H1 (cell line): ENCODE measurements at regions not wholly inside any gene's neighbourhood (a gene's known extent, or its start where the extent isn't known, plus 50 kb on each side); places are given as distances from the start of the nearest gene placed in this dataset.

Experiments used
- CTCF ChIA-PET: fragments of 300-600 bp; sonication (Branson Sonifier 250); formaldehyde crosslinking; loops from one replicate; lab custom pipeline; 2021; ENCODE audit not compliant: partially characterized antibody; lab: Charles Lee
- POLR2A ChIA-PET: fragments of 300-600 bp; sonication (Branson Sonifier 250); formaldehyde crosslinking; loops from one replicate; lab custom pipeline; 2021; ENCODE audit warnings: inconsistent platforms; ENCODE audit not compliant: partially characterized antibody; lab: Charles Lee
- DNase-seq, 2 experiments: peaks; one replicate each; pipeline versions ENCODE4 v3.0.0 to v3.0.0-alpha.2; 2010 to 2022; ENCODE audit warnings: low spot score in 2 of 2, low read depth in 1 of 2, mixed read lengths in 1 of 2
- FAIRE-seq: peaks from 2 replicates; lab custom pipeline; 2011; peaks lifted over from hg19 to GRCh38; lab: Jason Lieb, UNC
- H2AFZ ChIP-seq: 2 replicates; pipeline ENCODE4 v1.8.1; 2012; ENCODE audit warnings: low read length, inconsistent platforms
- H2AK5ac ChIP-seq: 2 replicates; pipeline ENCODE4 v1.6.1; 2013; ENCODE audit warnings: low read depth, low read length
- H2BK120ac ChIP-seq: replicated peaks from 2 replicates; pipeline ENCODE3; 2013; ENCODE audit warnings: low read depth, low read length, inconsistent platforms
- H2BK12ac ChIP-seq: 2 replicates; pipeline ENCODE4 v1.6.1; 2013; ENCODE audit warnings: low read depth, low read length
- H2BK15ac ChIP-seq: 2 replicates; pipeline ENCODE4 v1.6.1; 2013; ENCODE audit warnings: low read length
- H2BK20ac ChIP-seq: 2 replicates; pipeline ENCODE4 v1.6.1; 2013; ENCODE audit warnings: low read length
- H2BK5ac ChIP-seq: 2 replicates; pipeline ENCODE4 v1.6.1; 2013; ENCODE audit warnings: low read depth, low read length
- H3K14ac ChIP-seq: 2 replicates; pipeline ENCODE4 v1.6.1; 2013; ENCODE audit warnings: inconsistent platforms; ENCODE audit not compliant: insufficient read length
- H3K18ac ChIP-seq: 2 replicates; pipeline ENCODE4 v1.6.1; 2013; ENCODE audit warnings: low read length; ENCODE audit errors: extremely low read depth
- H3K23ac ChIP-seq: 2 replicates; pipeline ENCODE4 v1.6.1; 2013; ENCODE audit warnings: inconsistent platforms; ENCODE audit not compliant: insufficient read length
- H3K23me2 ChIP-seq: 2 replicates; pipeline ENCODE4 v1.6.1; 2013; ENCODE audit warnings: low read depth, low read length
- H3K27ac ChIP-seq: 2 replicates; pipeline ENCODE4 v1.6.1; 2011; ENCODE audit warnings: low read depth, low read length, inconsistent platforms
- H3K27me3 ChIP-seq, 4 experiments: replicated peaks in 1 of 4; 1 replicate in 1 of 4; 2 replicates in 3 of 4; pipeline versions ENCODE4 v1.6.1 to v1.8.1; 2011 to 2013; ENCODE audit warnings: low read length in 3 of 4, mild to moderate bottlenecking in 3 of 4, inconsistent platforms in 2 of 4, mixed read lengths in 2 of 4, moderate library complexity in 1 of 4; ENCODE audit not compliant: control insufficient read depth in 3 of 4, insufficient read depth in 3 of 4; ENCODE audit errors: extremely low read depth in 1 of 4
- H3K36me3 ChIP-seq, 4 experiments: 2 replicates each; pipeline versions ENCODE4 v1.6.1 to v1.8.1; 2011 to 2013; ENCODE audit warnings: mild to moderate bottlenecking in 4 of 4, low read length in 3 of 4, moderate library complexity in 2 of 4, control low read depth in 1 of 4, inconsistent platforms in 1 of 4; ENCODE audit not compliant: insufficient read depth in 4 of 4, control insufficient read depth in 2 of 4
- H3K4ac ChIP-seq: replicated peaks from 2 replicates; pipeline ENCODE3; 2013; ENCODE audit warnings: low read length, low read depth, mixed read lengths, inconsistent platforms; ENCODE audit not compliant: insufficient read length
- H3K4me1 ChIP-seq, 4 experiments: replicated peaks in 1 of 4; 1 replicate in 1 of 4; 2 replicates in 3 of 4; pipeline versions ENCODE4 v1.6.1 to v1.8.1; 2011 to 2013; ENCODE audit warnings: low read length in 3 of 4, inconsistent platforms in 2 of 4, mixed read lengths in 1 of 4; ENCODE audit not compliant: insufficient read depth in 4 of 4, control insufficient read depth in 3 of 4
- H3K4me2 ChIP-seq, 2 experiments: 2 replicates each; pipeline versions ENCODE4 v1.6.1 to v1.8.1; 2011 to 2013; ENCODE audit warnings: low read depth in 2 of 2, low read length in 2 of 2, control low read depth in 1 of 2, inconsistent platforms in 1 of 2, mild to moderate bottlenecking in 1 of 2; ENCODE audit not compliant: insufficient read depth in 1 of 2
- H3K4me3 ChIP-seq, 4 experiments: fragments of 200-600, 300-600 bp in 1 of 4; sonication (generic), shearing (Covaris generic), sonication (Bioruptor Twin) in 1 of 4; 2 replicates each; pipeline versions ENCODE4 v1.5.1 to v1.8.1; 2011 to 2016; ENCODE audit warnings: low read length in 4 of 4, low read depth in 3 of 4, control low read depth in 2 of 4, inconsistent platforms in 2 of 4, mild to moderate bottlenecking in 2 of 4, mixed read lengths in 1 of 4, moderate library complexity in 1 of 4; ENCODE audit not compliant: insufficient read depth in 2 of 4; ENCODE audit errors: extremely low read depth in 1 of 4
- H3K56ac ChIP-seq: replicated peaks from 2 replicates; pipeline ENCODE3; 2013; ENCODE audit warnings: low read depth, mild to moderate bottlenecking, mixed read lengths, low read length, inconsistent platforms; ENCODE audit not compliant: insufficient read length
- H3K79me1 ChIP-seq: 2 replicates; pipeline ENCODE4 v1.6.1; 2013; ENCODE audit warnings: low read depth, low read length, control low read depth
- H3K79me2 ChIP-seq, 2 experiments: 2 replicates each; pipeline versions ENCODE4 v1.6.1 to v1.8.1; 2012 to 2013; ENCODE audit warnings: low read length in 2 of 2, mild to moderate bottlenecking in 2 of 2, inconsistent platforms in 1 of 2; ENCODE audit not compliant: insufficient read depth in 2 of 2, control insufficient read depth in 1 of 2
- H3K9ac ChIP-seq, 4 experiments: replicated peaks in 1 of 4; 1 replicate in 1 of 4; 2 replicates in 3 of 4; pipeline versions ENCODE4 v1.6.1 to v1.8.1; 2011 to 2013; ENCODE audit warnings: low read depth in 3 of 4, low read length in 3 of 4, control low read depth in 2 of 4, mild to moderate bottlenecking in 2 of 4, moderate library complexity in 2 of 4, inconsistent platforms in 1 of 4; ENCODE audit errors: extremely low read depth in 1 of 4
- H3K9me3 ChIP-seq, 2 experiments: 2 replicates each; pipeline versions ENCODE4 v1.6.1 to v1.8.1; 2012 to 2013; ENCODE audit warnings: mild to moderate bottlenecking in 2 of 2, moderate library complexity in 2 of 2, control low read depth in 1 of 2, inconsistent platforms in 1 of 2, low read depth in 1 of 2, low read length in 1 of 2, mixed read lengths in 1 of 2; ENCODE audit not compliant: insufficient read depth in 2 of 2
- H4K20me1 ChIP-seq, 2 experiments: replicated peaks in 1 of 2; 2 replicates each; pipeline versions ENCODE3 to v1.8.1; 2011 to 2013; ENCODE audit warnings: inconsistent platforms in 2 of 2, low read length in 2 of 2, mild to moderate bottlenecking in 1 of 2; ENCODE audit not compliant: insufficient read depth in 2 of 2, control insufficient read depth in 1 of 2
- H4K5ac ChIP-seq: 2 replicates; pipeline ENCODE4 v1.6.1; 2013; ENCODE audit warnings: low read length, low read depth, mixed read lengths, inconsistent platforms; ENCODE audit not compliant: insufficient read length
- H4K8ac ChIP-seq: 2 replicates; pipeline ENCODE4 v1.8.0; 2013; ENCODE audit warnings: mild to moderate bottlenecking, moderate library complexity, low read length, inconsistent platforms; ENCODE audit not compliant: insufficient read depth; ENCODE audit errors: extremely low read depth
- H4K91ac ChIP-seq: replicated peaks from 2 replicates; pipeline ENCODE3; 2013; ENCODE audit warnings: low read length, mixed read lengths, inconsistent platforms; ENCODE audit not compliant: insufficient read length
- CBX8 ChIP-seq: fragments of 300-800, 300-1000 bp; sonication (generic); IDR thresholded peaks from 2 replicates; pipeline ENCODE4 v1.7.1; 2016; ENCODE audit warnings: low read depth, low read length, borderline replicate concordance
- CREB1 ChIP-seq: IDR thresholded peaks from 2 replicates; pipeline ENCODE4 v1.6.1; 2012; ENCODE audit warnings: inconsistent platforms
- CTBP2 ChIP-seq: IDR thresholded peaks from 2 replicates; pipeline ENCODE4 v1.7.0; 2011; ENCODE audit warnings: borderline replicate concordance, mild to moderate bottlenecking, moderate library complexity, mixed read lengths, low read length; ENCODE audit not compliant: insufficient read depth, insufficient read length
- KDM1A ChIP-seq: fragments of 200-600, 300-600 bp; sonication (generic); IDR thresholded peaks from 2 replicates; pipeline ENCODE4 v1.7.1; 2016; ENCODE audit warnings: mild to moderate bottlenecking, low read length, borderline replicate concordance
- KDM5A ChIP-seq: fragments of 200-600 bp; IDR thresholded peaks from 2 replicates; pipeline ENCODE4 v1.7.1; 2012; ENCODE audit warnings: mild to moderate bottlenecking, low read length, inconsistent platforms, mixed read lengths
- NANOG ChIP-seq: IDR thresholded peaks from 2 replicates; pipeline ENCODE4 v1.6.1; 2011; ENCODE audit warnings: low read length, low read depth, mild to moderate bottlenecking, inconsistent platforms; ENCODE audit not compliant: insufficient read depth, poor library complexity, severe bottlenecking
- POLR2A ChIP-seq, 2 experiments: IDR thresholded peaks; 1 replicate in 1 of 2; 2 replicates in 1 of 2; pipeline ENCODE4 v1.6.1; 2011; ENCODE audit warnings: low read depth in 2 of 2, low read length in 2 of 2, mild to moderate bottlenecking in 2 of 2; ENCODE audit errors: control extremely low read depth in 1 of 2
- TCF12 ChIP-seq: IDR thresholded peaks from 2 replicates; pipeline ENCODE4 v1.6.1; 2011; ENCODE audit warnings: low read depth, mild to moderate bottlenecking, low read length
- USF2 ChIP-seq: IDR thresholded peaks from 2 replicates; pipeline ENCODE4 v1.6.1; 2011; ENCODE audit warnings: low read length, improper control_type of control experiment
- WGBS, 2 experiments: shearing (Covaris generic) in 1 of 2; methylation state at CpG; one replicate each; pipeline versions ENCODE4 v1.1.6 to v1.1.7; 2013 to 2015; ENCODE audit warnings: low lambda C conversion rate in 2 of 2, mixed read lengths in 2 of 2, inconsistent platforms in 1 of 2, low coverage in 1 of 2, missing lambda C conversion rate in 1 of 2; ENCODE audit not compliant: insufficient replicate concordance in 2 of 2, insufficient coverage in 1 of 2, insufficient read length in 1 of 2; ENCODE audit errors: extremely low coverage in 1 of 2, missing lambda C conversion rate in 1 of 2; 5-methylcytosine and 5-hydroxymethylcytosine counted together

- Histone ChIP-seq H3K9ac (no peak overlapping the region), H3K27ac (no peak overlapping the region), H3K18ac (no peak overlapping the region), H2BK120ac (no peak overlapping the region), H3K4me3 (no peak overlapping the region), H4K5ac (no peak overlapping the region), H2AK5ac (no peak overlapping the region), H3K56ac (no peak overlapping the region), H3K9me3 (peaks cover 27 to 46% of the 10 kb centered on the region in 2 experiments), H3K23me2 (no peaks in the 10 kb centered on the region), H4K91ac (no peak overlapping the region), H2BK15ac (no peak overlapping the region), H2BK5ac (no peak overlapping the region), H2AFZ (no peak overlapping the region), H3K27me3 (no peaks in the 10 kb centered on the region), H3K4me2 (no peak overlapping the region), H2BK20ac (no peak overlapping the region), H2BK12ac (no peak overlapping the region), H3K36me3 (no peaks in the 10 kb centered on the region), H3K4me1 (no peaks in the 10 kb centered on the region), H3K14ac (no peak overlapping the region), H3K23ac (no peak overlapping the region), H4K20me1 (no peaks in the 10 kb centered on the region), H3K79me2 (no peaks in the 10 kb centered on the region), H4K8ac (no peak overlapping the region), H3K79me1 (no peaks in the 10 kb centered on the region), H3K4ac (no peak overlapping the region)
- WGBS, 2 experiments = 88% methylated on average over 4 of the region's 4 CpGs; no CpG with 5 or more reads in 1 of the 2 experiments
- ChIA-PET CTCF (interaction anchor here (1.0 to 1.1 kb wide), 2 partner anchors 53 to 245 kb away, joined by 3 read pairs; no protein-coding TSS in a partner anchor), POLR2A (no interaction called here)
- no peak for DNase-seq
- no peak for TF ChIP-seq NANOG
- no peak for TF ChIP-seq POLR2A (IDR thresholded peaks at IDR 0.05; ENCODE audit: control extremely low read depth in 1 of 2, low read depth in 2 of 2, low read length in 2 of 2)
- no peak for TF ChIP-seq USF2
- TF ChIP-seq CBX8 = no peak
- no peak for TF ChIP-seq TCF12
- TF ChIP-seq KDM1A = no peak
- no peak for TF ChIP-seq KDM5A
- no peak for TF ChIP-seq CREB1
- TF ChIP-seq CTBP2 = no peak
- FAIRE-seq = no peak
Measured at GRCh38 chr14:23877111-23877510, 76.5 kb upstream of the DHRS4 start.
